ENCODE measurements at regions not wholly inside any gene's neighbourhood (a gene's known extent, or its start where the extent isn't known, plus 50 kb on each side); places are given as distances from the start of the nearest gene placed in this dataset.

DNA sequence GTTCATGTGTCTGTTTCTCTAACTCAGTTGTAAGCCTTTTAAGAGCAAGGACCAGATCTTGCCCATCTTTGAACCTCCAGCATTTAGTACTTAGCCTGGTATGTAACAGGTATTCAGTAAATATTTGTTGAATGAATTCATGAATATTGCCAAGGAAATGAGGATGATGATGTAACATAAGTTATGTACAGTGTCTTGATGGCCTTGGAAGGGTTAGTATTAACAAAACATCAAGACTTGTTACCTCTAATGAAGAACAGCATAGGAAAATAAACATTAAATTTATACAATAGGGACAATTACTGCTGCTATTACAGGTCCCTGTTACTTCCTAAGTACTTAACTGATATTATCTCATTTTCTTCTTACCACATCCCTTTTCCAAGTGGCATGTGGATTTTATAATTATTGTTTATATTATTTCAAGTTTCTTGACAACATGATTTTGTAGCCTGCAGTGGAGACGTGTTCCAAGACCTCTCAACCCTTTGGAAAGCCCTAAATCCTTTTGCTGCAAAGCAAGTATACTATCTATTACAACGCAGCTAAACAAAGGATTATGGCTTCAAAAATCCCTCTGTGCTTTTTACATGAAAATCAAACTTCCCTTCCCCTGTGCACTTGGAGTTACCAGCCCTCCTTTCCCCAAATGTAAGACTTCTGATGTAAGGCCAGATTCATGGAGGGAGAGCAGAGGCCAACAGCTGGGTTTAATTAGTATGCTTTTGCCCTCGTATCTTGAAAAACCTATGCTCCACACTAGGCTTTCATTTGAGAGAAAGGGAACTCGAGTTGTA is 77.4 kb upstream of the SMIM36 start:
- H3K79me2 ChIP-seq (ENCODE audit: insufficient read depth), result no peaks in the 10 kb centered on the region
- peaks cover 13% of the 10 kb centered on the region for H3F3A ChIP-seq (replicated peaks; ENCODE audit: insufficient read depth)
- H3K4me3 ChIP-seq (ENCODE audit: low read depth in 2 of 2, low read length in 1 of 2), result no peak overlapping the region
- no peak overlapping the region for H2AFZ ChIP-seq (ENCODE audit: low read depth)
- no peak for DNase-seq
- H3K36me3 ChIP-seq (replicated peaks in 1 of 2; ENCODE audit: control insufficient read depth in 1 of 2, insufficient read depth in 2 of 2, low read length in 1 of 2), result no peaks in the 10 kb centered on the region
- POLR2A ChIA-PET, result interaction anchor here (1.3 kb wide), 1 partner anchor 21 kb away, joined by 4 read pairs; no protein-coding TSS in a partner anchor
- 21% methylated on average over 4 of the region's 4 CpGs for WGBS (ENCODE audit: low lambda C conversion rate)
- no peak overlapping the region for H3K9ac ChIP-seq
- no peak overlapping the region for H3K4me2 ChIP-seq
- H3K27me3 ChIP-seq (ENCODE audit: insufficient read depth), result no peaks in the 10 kb centered on the region
- CTCF ChIA-PET, result interaction anchor here (1.0 to 4.9 kb wide), 2 partner anchors 13 to 102 kb away, joined by 3 to 32 read pairs; no protein-coding TSS in a partner anchor
- H3K9me3 ChIP-seq, result no peaks in the 10 kb centered on the region
- no peaks in the 10 kb centered on the region for H3K9me2 ChIP-seq
- peaks cover 2 to 17% of the 10 kb centered on the region in 2 experiments; a peak in 2 of 4 replicates for H3K4me1 ChIP-seq (ENCODE audit: control insufficient read depth in 1 of 2, insufficient read depth in 2 of 2, low read depth in 1 of 2, low read length in 1 of 2)
- H3K27ac ChIP-seq (ENCODE audit: low read depth in 2 of 2, low read length in 1 of 2), result 0 out of 4 replicates have a peak overlapping the region, but pooled peaks have one; percentile 9 to 18
- H4K20me1 ChIP-seq (ENCODE audit: insufficient read depth), result no peaks in the 10 kb centered on the region
- TF ChIP-seq, protein P1, sequence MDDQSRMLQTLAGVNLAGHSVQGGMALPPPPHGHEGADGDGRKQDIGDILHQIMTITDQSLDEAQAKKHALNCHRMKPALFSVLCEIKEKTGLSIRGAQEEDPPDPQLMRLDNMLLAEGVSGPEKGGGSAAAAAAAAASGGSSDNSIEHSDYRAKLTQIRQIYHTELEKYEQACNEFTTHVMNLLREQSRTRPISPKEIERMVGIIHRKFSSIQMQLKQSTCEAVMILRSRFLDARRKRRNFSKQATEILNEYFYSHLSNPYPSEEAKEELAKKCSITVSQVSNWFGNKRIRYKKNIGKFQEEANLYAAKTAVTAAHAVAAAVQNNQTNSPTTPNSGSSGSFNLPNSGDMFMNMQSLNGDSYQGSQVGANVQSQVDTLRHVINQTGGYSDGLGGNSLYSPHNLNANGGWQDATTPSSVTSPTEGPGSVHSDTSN (IDR thresholded peaks at IDR 0.05), result no peak
- TF ChIP-seq, protein P2, sequence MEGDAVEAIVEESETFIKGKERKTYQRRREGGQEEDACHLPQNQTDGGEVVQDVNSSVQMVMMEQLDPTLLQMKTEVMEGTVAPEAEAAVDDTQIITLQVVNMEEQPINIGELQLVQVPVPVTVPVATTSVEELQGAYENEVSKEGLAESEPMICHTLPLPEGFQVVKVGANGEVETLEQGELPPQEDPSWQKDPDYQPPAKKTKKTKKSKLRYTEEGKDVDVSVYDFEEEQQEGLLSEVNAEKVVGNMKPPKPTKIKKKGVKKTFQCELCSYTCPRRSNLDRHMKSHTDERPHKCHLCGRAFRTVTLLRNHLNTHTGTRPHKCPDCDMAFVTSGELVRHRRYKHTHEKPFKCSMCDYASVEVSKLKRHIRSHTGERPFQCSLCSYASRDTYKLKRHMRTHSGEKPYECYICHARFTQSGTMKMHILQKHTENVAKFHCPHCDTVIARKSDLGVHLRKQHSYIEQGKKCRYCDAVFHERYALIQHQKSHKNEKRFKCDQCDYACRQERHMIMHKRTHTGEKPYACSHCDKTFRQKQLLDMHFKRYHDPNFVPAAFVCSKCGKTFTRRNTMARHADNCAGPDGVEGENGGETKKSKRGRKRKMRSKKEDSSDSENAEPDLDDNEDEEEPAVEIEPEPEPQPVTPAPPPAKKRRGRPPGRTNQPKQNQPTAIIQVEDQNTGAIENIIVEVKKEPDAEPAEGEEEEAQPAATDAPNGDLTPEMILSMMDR (IDR thresholded peaks at IDR 0.05), result no peak
- TF ChIP-seq TCF12 (IDR thresholded peaks at IDR 0.05), result peak; percentile 51; the same call in 1 of the 2 replicates

DNA sequence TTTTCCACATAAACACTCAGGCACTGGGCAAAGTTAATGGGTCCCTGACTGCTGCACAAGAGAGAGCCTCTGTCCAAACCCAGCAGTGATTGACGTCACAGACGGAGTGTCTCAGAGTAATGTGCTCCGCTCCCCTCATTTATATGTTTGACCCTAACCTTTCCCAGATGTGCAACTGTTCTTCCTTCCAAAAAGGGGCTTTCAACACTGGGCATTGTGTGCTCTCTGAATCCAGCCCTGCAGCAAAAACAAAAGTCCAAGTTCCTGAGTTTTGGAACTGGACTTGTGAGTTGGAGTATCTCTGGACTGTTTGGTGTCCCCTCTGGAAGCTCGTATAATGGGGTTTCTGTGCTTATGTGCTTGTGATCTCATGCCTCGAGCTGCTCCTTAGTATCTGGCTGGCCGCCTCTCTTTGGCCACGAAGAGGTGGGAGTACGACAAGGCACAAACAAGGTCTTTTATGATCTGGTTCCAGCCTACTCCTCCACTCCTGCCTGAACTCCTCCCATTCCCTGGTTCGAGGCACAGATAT is 76.4 kb upstream of the SMIM36 start:
- peaks cover 2 to 17% of the 10 kb centered on the region in 2 experiments; a peak in 2 of 4 replicates for H3K4me1 ChIP-seq (ENCODE audit: control insufficient read depth in 1 of 2, insufficient read depth in 2 of 2, low read depth in 1 of 2, low read length in 1 of 2)
- no peak overlapping the region for H3K4me3 ChIP-seq (ENCODE audit: low read depth in 2 of 2, low read length in 1 of 2)
- H3K27me3 ChIP-seq (ENCODE audit: insufficient read depth), result no peaks in the 10 kb centered on the region
- H4K20me1 ChIP-seq (ENCODE audit: insufficient read depth), result no peaks in the 10 kb centered on the region
- no peaks in the 10 kb centered on the region for H3K9me3 ChIP-seq
- no peaks in the 10 kb centered on the region for H3K36me3 ChIP-seq (replicated peaks in 1 of 2; ENCODE audit: control insufficient read depth in 1 of 2, insufficient read depth in 2 of 2, low read length in 1 of 2)
- CTCF ChIA-PET, result interaction anchor here (1.4 kb wide), 1 partner anchor 61 kb away, joined by 3 read pairs; no protein-coding TSS in a partner anchor
- peaks cover 13% of the 10 kb centered on the region for H3F3A ChIP-seq (replicated peaks; ENCODE audit: insufficient read depth)
- no peak overlapping the region for H3K4me2 ChIP-seq
- no peaks in the 10 kb centered on the region for H3K9me2 ChIP-seq
- H3K27ac ChIP-seq (ENCODE audit: low read depth in 2 of 2, low read length in 1 of 2), result no peak overlapping the region
- POLR2A ChIA-PET, result interaction anchor here (0.7 to 1.3 kb wide), 2 partner anchors 20 to 182 kb away, joined by 3 to 4 read pairs; no protein-coding TSS in a partner anchor
- DNase-seq, result no peak
- TF ChIP-seq FOSL2 (IDR thresholded peaks at IDR 0.05; ENCODE audit: borderline replicate concordance, low read depth) (no peak), NRF1 (IDR thresholded peaks at IDR 0.05; ENCODE audit: low read depth, low read length) (no peak), RCOR1 (IDR thresholded peaks at IDR 0.05; ENCODE audit: low read length) (no peak), RXRA (IDR thresholded peaks at IDR 0.05; ENCODE audit: borderline replicate concordance, low read depth) (no peak), TEAD4 (IDR thresholded peaks at IDR 0.05; ENCODE audit: borderline replicate concordance, insufficient read depth) (no peak), SIN3A (IDR thresholded peaks at IDR 0.05; ENCODE audit: borderline replicate concordance, low read depth, low read length) (no peak), GABPA (IDR thresholded peaks at IDR 0.05; ENCODE audit: low read depth) (no peak), TAF1 (IDR thresholded peaks at IDR 0.05; ENCODE audit: borderline replicate concordance, low read depth, low read length) (no peak), FOXM1 (IDR thresholded peaks at IDR 0.05; ENCODE audit: low read depth) (no peak), YY1 (IDR thresholded peaks at IDR 0.05; ENCODE audit: low read depth) (no peak)
- TF ChIP-seq, protein P3, sequence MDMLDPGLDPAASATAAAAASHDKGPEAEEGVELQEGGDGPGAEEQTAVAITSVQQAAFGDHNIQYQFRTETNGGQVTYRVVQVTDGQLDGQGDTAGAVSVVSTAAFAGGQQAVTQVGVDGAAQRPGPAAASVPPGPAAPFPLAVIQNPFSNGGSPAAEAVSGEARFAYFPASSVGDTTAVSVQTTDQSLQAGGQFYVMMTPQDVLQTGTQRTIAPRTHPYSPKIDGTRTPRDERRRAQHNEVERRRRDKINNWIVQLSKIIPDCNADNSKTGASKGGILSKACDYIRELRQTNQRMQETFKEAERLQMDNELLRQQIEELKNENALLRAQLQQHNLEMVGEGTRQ (IDR thresholded peaks at IDR 0.05; ENCODE audit: borderline replicate concordance, low read depth, low read length), result no peak
- H3K79me2 ChIP-seq (ENCODE audit: insufficient read depth), result no peaks in the 10 kb centered on the region
- H3K9ac ChIP-seq, result no peak overlapping the region
- no peak overlapping the region for H2AFZ ChIP-seq (ENCODE audit: low read depth)
- 64% methylated on average over 9 of the region's 9 CpGs for WGBS (ENCODE audit: low lambda C conversion rate)
